Ascending aorta (tissue), 2 donors: ENCODE measurements at regions not wholly inside any gene's neighbourhood (a gene's known extent, or its start where the extent isn't known, plus 50 kb on each side); places are given as distances from the start of the nearest gene placed in this dataset.

Source experiments
- DNase-seq, 2 donors: peaks; one replicate each; pipeline ENCODE4 v3.0.0-alpha.2; 2019; ENCODE audit warnings: low spot score in 2 of 2
- H3K27ac ChIP-seq, 2 donors: fragments of 200-600 bp; sonication (generic); one replicate each; pipeline ENCODE4 v1.5.1; 2016 to 2017; ENCODE audit warnings: mild to moderate bottlenecking in 1 of 2
- H3K27me3 ChIP-seq: fragments of 200-600 bp; sonication (generic); one replicate; pipeline ENCODE4 v1.5.1; 2017
- H3K36me3 ChIP-seq, 2 donors: fragments of 200-600 bp; sonication (generic); one replicate each; pipeline ENCODE4 v1.5.1; 2016
- H3K4me1 ChIP-seq, 2 donors: fragments of 200-600 bp; sonication (generic); one replicate each; pipeline ENCODE4 v1.5.1; 2016 to 2017; ENCODE audit warnings: mild to moderate bottlenecking in 1 of 2
- H3K4me3 ChIP-seq, 2 donors: fragments of 200-600 bp; sonication (generic); one replicate each; pipeline ENCODE4 v1.5.1; 2016 to 2017; ENCODE audit warnings: mild to moderate bottlenecking in 1 of 2
- H3K9me3 ChIP-seq, 2 donors: fragments of 200-600 bp; sonication (generic); one replicate each; pipeline ENCODE4 v1.5.1; 2016
- intact Hi-C: fragments of 100-400 bp; cut with DNase I; formaldehyde crosslinking; loops from one replicate; pipeline ENCODE4 v1.15.1; 2023
- TF ChIP-seq, protein P1 (sequence below), 3 experiments: fragments of 200-600 bp in 2 of 3; fragments of 450-650 bp in 1 of 3; sonication (generic) in 2 of 3; IDR thresholded peaks; one replicate each; pipeline ENCODE4 v1.5.1; 2016 to 2019; ENCODE audit warnings: antibody characterized with exemption in 3 of 3, mild to moderate bottlenecking in 1 of 3, moderate library complexity in 1 of 3

DNA sequence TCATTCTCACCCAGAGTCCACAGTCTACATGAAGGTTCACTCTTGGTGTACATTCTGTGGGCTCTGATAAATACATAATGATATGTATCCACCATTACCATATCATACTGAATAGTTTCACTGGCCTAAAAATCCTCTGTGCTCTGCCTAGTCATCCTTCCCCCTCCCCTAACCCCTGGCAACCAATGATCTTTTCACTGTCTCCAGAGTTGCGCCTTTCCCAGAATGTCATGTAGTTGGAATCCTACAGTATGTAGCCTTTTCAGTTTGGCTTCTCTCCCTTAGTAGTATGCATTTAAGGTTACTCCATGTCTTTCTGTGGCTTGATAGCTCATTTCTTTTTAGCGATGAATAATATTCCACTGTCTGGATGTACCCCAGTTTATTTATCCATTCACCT lies 101.3 kb downstream of the NOG start:
- H3K27ac ChIP-seq = no peak overlapping the region
- no peaks in the 10 kb centered on the region for H3K27me3 ChIP-seq
- H3K36me3 ChIP-seq = no peaks in the 10 kb centered on the region
- TF ChIP-seq, protein P1, sequence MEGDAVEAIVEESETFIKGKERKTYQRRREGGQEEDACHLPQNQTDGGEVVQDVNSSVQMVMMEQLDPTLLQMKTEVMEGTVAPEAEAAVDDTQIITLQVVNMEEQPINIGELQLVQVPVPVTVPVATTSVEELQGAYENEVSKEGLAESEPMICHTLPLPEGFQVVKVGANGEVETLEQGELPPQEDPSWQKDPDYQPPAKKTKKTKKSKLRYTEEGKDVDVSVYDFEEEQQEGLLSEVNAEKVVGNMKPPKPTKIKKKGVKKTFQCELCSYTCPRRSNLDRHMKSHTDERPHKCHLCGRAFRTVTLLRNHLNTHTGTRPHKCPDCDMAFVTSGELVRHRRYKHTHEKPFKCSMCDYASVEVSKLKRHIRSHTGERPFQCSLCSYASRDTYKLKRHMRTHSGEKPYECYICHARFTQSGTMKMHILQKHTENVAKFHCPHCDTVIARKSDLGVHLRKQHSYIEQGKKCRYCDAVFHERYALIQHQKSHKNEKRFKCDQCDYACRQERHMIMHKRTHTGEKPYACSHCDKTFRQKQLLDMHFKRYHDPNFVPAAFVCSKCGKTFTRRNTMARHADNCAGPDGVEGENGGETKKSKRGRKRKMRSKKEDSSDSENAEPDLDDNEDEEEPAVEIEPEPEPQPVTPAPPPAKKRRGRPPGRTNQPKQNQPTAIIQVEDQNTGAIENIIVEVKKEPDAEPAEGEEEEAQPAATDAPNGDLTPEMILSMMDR (IDR thresholded peaks at IDR 0.05) = no peak
- no peaks in the 10 kb centered on the region for H3K9me3 ChIP-seq
- H3K4me1 ChIP-seq = peaks cover 0 to 3% of the 10 kb centered on the region in 2 donors
- DNase-seq = no peak
- intact Hi-C loops = no loop called here
- H3K4me3 ChIP-seq = no peak overlapping the region

DNA sequence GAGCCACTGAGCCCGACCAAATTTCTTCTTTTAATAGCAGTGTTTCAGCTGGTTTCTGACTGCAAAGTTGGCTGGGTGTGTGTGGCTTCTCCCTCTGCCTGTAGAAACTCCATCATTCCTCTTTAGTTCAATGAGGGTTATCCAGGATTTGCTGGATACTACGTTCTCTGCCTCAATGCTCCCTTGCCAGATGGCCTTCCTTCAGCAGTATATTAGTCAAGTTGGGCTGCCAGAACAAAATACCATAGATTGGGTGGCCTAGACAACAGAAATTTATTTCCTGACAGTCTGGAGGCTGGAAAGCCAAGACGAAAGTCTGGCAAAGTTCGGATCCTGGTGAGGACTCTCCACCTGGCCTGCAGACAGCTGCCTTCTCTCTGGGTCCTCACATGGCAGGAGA lies 103.7 kb downstream of the NOG start:
- TF ChIP-seq, protein P1 (IDR thresholded peaks at IDR 0.05) = no peak
- H3K36me3 ChIP-seq = no peaks in the 10 kb centered on the region
- H3K4me3 ChIP-seq = no peak overlapping the region
- intact Hi-C loops = no loop called here
- H3K27ac ChIP-seq = peak overlapping the region; percentile 17 to 27
- no peak for DNase-seq
- H3K4me1 ChIP-seq = peaks cover 0 to 6% of the 10 kb centered on the region in 2 donors
- no peaks in the 10 kb centered on the region for H3K9me3 ChIP-seq
- no peaks in the 10 kb centered on the region for H3K27me3 ChIP-seq

GRCh38 chr17:56699186-56699894 lies 105.8 kb downstream of the NOG start:
- intact Hi-C loops = no loop called here
- peak overlapping the region; percentile 25 to 36 for H3K27ac ChIP-seq
- no peaks in the 10 kb centered on the region for H3K27me3 ChIP-seq
- no peaks in the 10 kb centered on the region for H3K36me3 ChIP-seq
- peak in 1 of 2 donors; percentile 73 for DNase-seq
- peaks cover 0 to 6% of the 10 kb centered on the region in 2 donors for H3K4me1 ChIP-seq
- TF ChIP-seq, protein P1 (IDR thresholded peaks at IDR 0.05) = no peak
- no peaks in the 10 kb centered on the region for H3K9me3 ChIP-seq
- no peak overlapping the region for H3K4me3 ChIP-seq

DNA sequence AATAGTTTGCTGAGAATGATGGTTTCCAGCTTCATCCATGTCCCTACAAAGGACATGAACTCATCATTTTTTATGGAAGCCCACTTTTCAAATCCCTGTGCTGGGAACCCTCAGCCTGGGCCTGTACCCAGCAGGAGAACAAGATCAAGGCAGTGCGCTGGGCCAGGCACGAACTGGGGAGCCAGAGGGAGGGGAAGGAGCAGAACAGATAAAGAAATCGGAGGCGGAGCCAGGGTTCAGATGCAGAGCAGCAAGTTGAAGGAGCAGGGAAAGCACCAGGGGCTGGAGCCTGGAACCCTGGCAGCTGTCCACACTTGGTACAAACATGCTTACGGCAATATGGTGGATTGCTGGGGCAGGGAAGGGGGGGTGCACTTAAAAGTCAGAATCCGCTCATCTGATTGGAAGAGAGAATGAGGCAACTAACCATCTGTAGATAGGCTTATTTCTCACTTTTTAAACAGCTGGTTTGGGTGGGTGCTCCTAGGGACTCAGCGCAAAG lies 107.5 kb downstream of the NOG start:
- TF ChIP-seq, protein P1 (IDR thresholded peaks at IDR 0.05) = no peak
- intact Hi-C loops = no loop called here
- DNase-seq = no peak
- Histone ChIP-seq H3K9me3 (no peaks in the 10 kb centered on the region), H3K4me1 (peaks cover 0 to 6% of the 10 kb centered on the region in 2 donors), H3K4me3 (no peak overlapping the region), H3K36me3 (no peaks in the 10 kb centered on the region), H3K27ac (no peak overlapping the region), H3K27me3 (no peaks in the 10 kb centered on the region)

DNA sequence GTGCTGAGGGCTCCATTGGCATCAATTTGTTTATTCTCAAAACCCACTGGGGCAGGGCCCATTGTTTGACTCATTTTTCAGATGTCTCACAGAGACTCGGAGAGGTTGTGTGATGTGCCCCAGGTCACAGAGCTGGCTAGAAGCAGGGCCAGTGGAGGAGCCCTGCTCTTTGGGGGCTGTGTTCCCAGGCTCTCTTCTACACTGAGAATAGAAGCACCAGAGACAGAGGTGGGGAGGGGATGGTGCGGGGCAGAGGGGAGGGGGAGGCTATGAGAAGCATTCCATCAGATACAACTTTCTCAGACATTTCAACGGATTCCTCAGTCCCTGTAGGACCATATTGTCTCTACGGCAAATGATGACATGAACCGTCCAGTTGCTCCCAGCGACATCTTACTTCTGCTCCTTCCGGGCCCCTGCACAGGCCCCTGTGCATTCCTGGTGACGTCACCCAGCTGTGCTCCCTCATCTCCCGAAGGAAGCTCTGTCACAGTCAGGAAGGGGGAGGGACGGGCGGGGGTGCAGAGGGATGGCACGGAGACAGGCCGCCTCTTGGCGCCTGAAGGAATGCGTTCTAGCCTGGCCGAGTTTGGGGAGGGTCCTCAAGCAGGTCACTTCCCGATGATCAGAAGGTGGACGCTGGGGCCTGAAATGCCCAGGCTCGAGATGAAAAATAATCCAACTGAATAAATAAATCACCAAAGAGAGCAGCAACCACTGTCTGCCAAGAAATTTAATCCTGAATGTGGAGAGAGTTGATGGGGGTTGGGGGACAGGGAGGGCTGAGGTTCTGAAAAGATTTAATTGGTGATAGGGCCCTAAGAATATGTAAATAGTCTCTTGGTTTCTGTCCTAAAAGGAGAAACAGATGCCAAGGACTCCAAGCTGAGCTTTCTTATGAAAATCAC lies 114.1 kb downstream of the NOG start:
- H3K36me3 ChIP-seq = no peaks in the 10 kb centered on the region
- H3K27me3 ChIP-seq = no peaks in the 10 kb centered on the region
- H3K4me1 ChIP-seq = no peaks in the 10 kb centered on the region
- no peaks in the 10 kb centered on the region for H3K9me3 ChIP-seq
- intact Hi-C loops = no loop called here
- H3K4me3 ChIP-seq = no peak overlapping the region
- no peak overlapping the region for H3K27ac ChIP-seq
- TF ChIP-seq, protein P1 (IDR thresholded peaks at IDR 0.05) = no peak
- no peak for DNase-seq
